Neural progenitor cell (in vitro differentiated cells): ENCODE measurements at regions not wholly inside any gene's neighbourhood (a gene's known extent, or its start where the extent isn't known, plus 50 kb on each side); places are given as distances from the start of the nearest gene placed in this dataset.

Experiments used
- CTCF ChIP-seq: fragments of 200-600 bp; sonication (generic); IDR thresholded peaks from 2 replicates; pipeline ENCODE4 v1.5.1; 2017; ENCODE audit warnings: antibody characterized with exemption, mild to moderate bottlenecking
- EZH2 ChIP-seq: fragments of 200-600 bp; sonication (generic); IDR thresholded peaks from 2 replicates; pipeline ENCODE4 v1.6.1; 2017; ENCODE audit warnings: antibody characterized with exemption, mild to moderate bottlenecking, moderate library complexity

GRCh38 chr12:9326085-9326484 lies 117.9 kb upstream of the PZP start:
- TF ChIP-seq EZH2, result no peak
- TF ChIP-seq CTCF, result no peak
